Stimulated activated CD4-positive, alpha-beta T cell treated with anti-CD3 and anti-CD28 coated beads, Interleukin-2, amount 100 ng/mL, for 4 hours (primary cell): ENCODE measurements at regions not wholly inside any gene's neighbourhood (a gene's known extent, or its start where the extent isn't known, plus 50 kb on each side); places are given as distances from the start of the nearest gene placed in this dataset.
A peak's percentile ranks its signal among the peaks of the same experiment; 100 is the strongest.

ENCODE experiments used
- DNase-seq: peaks from one replicate; pipeline ENCODE4 v3.0.0-alpha.2; 2020; ENCODE audit warnings: low read depth

DNA sequence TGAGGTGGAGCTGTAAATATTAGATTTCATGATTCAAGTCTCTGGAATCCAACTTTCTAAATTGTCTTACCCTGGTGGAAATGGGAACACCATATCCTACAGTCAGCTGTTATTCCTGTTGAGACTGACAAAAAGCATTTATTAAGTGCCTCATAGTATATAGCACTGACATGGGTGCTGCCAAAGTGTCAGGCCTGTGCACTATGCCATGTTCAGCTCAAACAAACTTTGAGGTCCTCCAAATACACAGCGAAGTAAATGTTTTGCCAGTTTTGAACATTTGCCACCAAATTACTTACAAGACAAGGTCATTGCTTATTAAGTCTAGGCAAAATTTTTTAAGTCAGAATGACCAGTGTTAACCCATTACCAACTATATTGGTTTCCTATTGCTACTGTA is 162.9 kb upstream of the SLC25A13 start:
- DNase-seq, result no peak

DNA sequence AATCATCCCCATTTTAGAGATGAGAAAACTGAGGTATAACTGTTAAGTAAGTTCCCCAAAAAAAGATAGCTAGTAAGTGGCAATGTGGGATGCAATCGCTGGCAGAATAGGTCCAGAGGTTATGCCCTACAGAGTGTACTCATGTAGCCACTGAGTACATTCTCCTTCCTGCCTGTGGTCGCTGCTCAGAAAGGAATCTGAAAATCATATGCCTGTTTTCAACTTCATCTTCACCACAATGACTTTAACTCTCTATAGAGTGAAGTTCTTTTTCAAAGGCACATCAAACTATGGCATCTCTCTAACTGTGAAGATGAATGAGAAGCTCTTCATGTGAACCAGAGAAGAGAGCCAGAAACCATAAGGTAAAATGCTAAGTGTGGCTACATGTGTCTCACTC is 162.2 kb upstream of the SLC25A13 start:
- no peak for DNase-seq

- DNase-seq, result no peak
Measured at GRCh38 chr7:96481796-96482195, 159.9 kb upstream of the SLC25A13 start.

- DNase-seq, result no peak
Measured at GRCh38 chr7:96479015-96479645, 157.2 kb upstream of the SLC25A13 start.

DNA sequence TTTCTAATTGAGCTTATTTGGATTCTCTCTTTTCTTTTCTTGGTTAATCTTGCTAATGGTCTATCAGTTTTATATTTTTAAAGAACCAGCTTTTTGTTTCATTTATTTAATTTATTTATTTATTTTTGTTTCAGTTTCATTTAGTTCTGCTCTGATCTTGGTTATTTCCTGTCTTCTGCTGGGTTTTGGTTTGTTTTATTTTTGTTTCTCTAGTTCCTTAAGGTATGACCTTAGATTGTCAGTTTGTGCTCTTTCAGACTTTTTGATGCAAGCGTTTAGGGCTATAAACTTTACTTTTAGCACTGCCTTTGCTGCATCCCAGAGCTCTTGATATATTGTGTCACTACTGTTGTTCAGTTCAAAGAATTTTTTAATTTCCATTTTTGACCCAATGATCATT is 149.7 kb upstream of the SLC25A13 start:
- no peak for DNase-seq

GRCh38 chr7:96452146-96452545 is 130.2 kb upstream of the SLC25A13 start:
- no peak for DNase-seq

DNA sequence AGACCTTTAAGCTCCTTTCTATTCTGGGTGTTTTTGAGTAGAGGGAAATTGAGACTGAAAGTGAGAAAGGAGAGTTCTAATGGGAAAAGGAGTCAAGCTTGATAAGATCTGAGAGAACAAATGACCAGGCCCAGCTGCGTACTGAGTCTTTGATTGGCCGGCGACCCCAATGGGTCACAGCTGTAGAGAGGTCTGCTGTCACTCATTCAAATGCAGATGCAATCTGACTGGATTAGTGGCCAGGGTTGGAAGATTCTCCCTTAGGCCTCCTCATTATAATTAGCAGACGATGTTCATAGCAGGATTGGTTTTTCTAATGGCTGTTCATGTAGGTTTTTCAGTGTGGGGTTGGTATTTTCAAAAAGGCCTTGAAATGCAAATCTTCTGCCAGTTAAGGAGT is 127.2 kb upstream of the SLC25A13 start:
- DNase-seq, result no peak

DNA sequence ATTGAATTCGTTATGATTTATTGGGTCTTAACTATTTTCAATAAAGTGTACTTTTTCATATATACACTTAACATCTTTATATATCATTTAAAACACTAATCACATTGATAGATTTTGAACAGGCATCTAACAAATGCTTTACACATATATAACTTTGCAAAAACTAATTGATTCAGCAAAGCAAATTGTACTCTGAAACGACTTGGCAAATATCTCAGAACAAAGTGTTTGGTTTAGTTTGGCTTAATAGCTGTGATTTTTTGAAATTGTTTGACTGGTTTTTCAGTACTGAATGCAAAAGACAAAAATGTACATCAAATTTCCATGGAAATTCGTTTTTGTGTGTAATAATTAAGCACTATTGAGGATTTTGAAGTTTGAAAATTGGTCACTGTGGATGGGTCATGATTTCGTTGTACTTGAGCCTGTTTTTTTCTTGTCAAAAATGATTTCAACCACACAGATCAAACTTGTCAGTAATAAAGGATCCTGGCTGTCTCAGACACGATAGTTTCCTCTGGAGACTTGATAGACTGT is 125.3 kb upstream of the SLC25A13 start:
- no peak for DNase-seq

- DNase-seq, result no peak
Measured at GRCh38 chr7:96441436-96442084, 119.7 kb upstream of the SLC25A13 start.

- no peak for DNase-seq
Measured at GRCh38 chr7:96440328-96440727, 118.4 kb upstream of the SLC25A13 start.

DNA sequence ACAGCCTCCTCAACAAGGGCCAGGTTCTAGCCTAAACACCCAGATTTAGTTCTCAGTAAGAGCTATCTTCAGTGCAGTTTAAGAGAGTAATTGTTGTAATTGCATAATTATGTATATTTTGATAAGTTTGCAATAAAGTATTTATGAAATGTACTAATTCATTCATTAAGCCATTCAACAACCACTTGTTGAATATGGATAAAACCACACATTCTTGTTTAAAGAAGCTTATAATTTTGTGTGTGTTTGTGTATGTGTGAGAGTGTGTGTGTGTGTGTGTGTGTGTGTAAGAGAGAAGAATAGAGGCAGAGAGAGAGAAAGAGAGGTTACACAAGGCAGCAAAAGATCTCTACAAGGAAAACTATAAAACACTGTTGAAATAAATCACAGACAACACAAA is 115.0 kb upstream of the SLC25A13 start:
- no peak for DNase-seq

DNA sequence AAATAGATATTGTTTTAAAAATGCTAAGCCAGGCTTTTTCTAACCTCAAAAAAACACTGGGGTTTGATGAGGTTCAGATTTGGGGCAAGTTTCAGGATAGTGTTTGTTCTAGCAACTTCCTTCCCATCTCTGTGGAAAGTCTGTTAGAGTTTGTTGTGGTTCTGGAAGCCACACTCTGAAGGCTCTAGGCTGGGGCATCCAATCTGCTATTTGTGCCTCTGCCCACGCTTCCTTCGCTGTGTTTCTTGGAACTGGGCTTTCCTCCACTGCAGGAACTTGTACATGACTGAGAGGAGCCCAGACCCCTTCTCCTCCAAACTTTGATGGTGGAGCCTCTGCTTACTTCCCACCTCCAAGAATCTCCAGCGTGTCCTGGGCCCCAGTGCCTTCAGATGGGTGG is 108.5 kb upstream of the SLC25A13 start:
- DNase-seq, result no peak

DNA sequence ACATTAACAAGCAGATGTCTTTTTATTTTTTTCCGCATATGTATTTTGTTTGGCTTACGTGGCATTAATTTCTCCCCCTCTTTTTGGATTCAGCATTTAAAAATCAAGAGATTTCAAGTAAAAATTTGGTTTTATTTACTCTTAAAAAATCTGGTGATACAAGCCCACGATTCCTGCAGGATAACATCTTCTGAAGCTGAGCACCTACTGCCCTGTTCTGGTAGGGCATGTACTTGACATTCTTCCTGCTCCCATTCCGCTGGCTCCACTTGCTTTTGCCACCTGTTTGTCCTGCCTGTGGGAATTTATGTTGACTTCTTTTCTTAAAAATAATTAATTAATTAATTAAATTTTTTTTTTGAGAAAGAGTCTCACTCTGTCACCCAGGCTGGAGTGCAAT is 105.2 kb upstream of the SLC25A13 start:
- DNase-seq, result no peak

GRCh38 chr7:96426685-96427084 is 104.8 kb upstream of the SLC25A13 start:
- DNase-seq, result no peak

DNA sequence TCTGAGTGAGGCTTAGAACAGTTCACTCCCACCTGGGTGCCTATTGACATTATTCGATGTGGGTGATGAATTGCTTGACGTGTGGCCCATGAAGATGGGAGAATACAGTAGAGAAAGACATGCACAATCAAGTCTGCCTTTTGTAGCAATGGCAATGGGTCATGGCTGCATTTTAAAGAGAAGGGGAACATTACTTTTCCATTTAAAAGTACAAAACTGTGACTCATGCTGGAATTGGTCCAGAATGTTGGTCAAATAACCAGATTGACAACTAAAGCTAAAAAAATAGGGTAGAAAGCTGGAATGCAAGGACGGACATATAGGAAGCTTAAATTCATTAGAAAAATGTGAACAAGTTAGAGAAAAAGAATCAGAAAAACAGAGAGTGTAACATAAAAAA is 104.1 kb upstream of the SLC25A13 start:
- no peak for DNase-seq

DNA sequence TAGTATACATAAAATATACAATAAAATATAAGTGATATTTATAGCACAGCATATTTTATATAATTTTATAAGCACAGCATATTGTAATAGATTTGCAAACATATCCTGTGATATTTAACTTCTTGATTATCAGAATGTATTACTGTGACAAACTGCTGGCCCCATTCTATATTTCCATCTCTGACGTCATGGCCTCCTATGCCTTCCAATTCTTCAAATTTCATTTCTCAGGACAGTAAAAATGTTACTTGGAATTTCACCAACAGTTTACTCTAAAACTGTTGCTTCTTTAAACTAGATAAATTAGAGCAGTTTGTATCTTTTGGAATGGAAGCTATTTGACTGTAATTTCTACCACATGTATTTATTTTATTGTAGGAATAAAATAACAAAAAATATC is 102.5 kb upstream of the SLC25A13 start:
- no peak for DNase-seq

GRCh38 chr7:96422388-96422787 is 100.5 kb upstream of the SLC25A13 start:
- no peak for DNase-seq

- DNase-seq, result no peak
Measured at GRCh38 chr7:96418581-96418980, 96.7 kb upstream of the SLC25A13 start.

DNA sequence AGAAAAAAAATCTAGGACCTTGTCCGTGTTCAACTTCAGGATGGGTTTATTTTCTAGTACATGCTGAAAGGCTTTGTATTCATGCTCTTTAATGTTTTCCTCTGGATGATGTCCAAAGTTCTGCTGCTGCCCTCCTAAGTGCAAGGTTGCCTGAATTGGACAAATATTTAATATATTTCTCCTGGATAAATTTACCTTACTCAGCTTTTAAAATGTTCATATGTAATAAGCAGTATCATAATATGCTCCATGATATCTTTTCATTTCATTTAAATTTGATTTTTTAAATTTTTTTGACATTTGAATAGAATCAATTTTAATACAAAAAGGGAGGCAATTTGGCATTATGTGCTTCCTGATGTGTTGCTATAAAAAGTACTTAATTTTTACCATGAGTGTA is 95.9 kb upstream of the SLC25A13 start:
- DNase-seq, result no peak

GRCh38 chr7:96416599-96416998 is 94.7 kb upstream of the SLC25A13 start:
- no peak for DNase-seq

GRCh38 chr7:96416116-96416515 is 94.2 kb upstream of the SLC25A13 start:
- DNase-seq, result no peak

- no peak for DNase-seq
Measured at GRCh38 chr7:96415293-96415940, 93.5 kb upstream of the SLC25A13 start.

- peak; percentile 6 for DNase-seq
Measured at GRCh38 chr7:96414931-96415292, 93.0 kb upstream of the SLC25A13 start.
